ENCODE measurements at regions not wholly inside any gene's neighbourhood (a gene's known extent, or its start where the extent isn't known, plus 50 kb on each side); places are given as distances from the start of the nearest gene placed in this dataset.

- DNase-seq (ENCODE audit: low read depth) = no peak
These were observed 87.1 kb upstream of the POU3F2 start for GRCh38 chr6:98747273-98747672.

DNA sequence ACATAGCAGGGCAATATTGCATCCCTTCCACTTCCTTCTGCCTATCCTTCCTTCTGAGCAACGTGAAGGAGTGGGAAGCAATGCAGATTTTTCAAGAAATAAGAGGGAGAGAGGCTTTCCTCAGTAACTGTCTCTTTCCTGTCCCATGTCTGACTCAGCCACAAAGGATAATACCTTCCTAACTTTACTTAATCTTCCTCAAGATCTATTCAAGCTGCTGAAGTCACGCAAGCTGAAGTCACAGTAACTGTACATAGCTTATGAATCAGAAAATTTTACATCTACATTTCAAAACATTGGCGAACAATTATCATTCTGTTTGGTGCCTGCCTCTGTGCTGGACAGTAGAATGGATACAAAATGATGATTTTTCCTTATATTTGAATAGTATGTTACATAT is 86.4 kb upstream of the POU3F2 start:
- DNase-seq (ENCODE audit: low read depth) = no peak

DNA sequence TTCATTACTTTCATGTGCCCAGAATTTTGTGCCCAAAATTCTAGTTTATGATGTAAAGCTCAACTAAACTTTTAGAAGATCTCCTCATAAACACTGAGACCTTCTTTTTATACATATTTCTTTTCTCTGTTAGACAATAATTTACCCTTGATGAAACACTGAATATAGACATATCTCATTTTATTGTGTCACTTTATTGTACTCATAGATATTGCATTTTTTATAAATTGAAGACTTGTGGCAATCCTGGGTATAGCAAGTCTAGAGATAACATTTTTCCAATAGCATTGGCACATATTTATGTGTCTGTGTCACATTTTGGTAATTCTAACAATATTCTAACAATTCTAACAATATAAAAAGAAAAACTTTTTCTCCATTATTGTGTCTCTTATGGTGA is 74.9 kb upstream of the POU3F2 start:
- DNase-seq (ENCODE audit: low read depth) = no peak

- no peak for DNase-seq (ENCODE audit: low read depth)
These were observed 69.9 kb upstream of the POU3F2 start for GRCh38 chr6:98764373-98764911.

DNA sequence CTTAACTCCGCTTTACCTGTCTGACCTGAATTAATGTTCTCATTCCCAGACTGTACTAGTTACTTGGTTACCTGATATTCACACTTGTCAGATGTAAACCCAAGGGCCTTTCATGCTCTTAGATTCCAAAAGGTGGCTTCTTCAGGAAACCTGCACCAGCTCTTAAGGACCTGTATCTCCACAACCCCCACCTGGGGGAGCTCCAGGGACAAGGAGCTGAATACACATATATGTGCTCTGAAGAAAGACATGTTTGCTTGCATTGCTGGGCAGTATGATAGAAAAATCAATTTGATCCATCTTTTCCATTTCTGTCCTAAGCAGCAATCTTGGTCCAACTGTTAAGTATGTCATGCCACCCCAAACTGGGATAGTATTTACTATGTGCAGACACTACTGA is 64.8 kb upstream of the POU3F2 start:
- DNase-seq (ENCODE audit: low read depth) = no peak

DNA sequence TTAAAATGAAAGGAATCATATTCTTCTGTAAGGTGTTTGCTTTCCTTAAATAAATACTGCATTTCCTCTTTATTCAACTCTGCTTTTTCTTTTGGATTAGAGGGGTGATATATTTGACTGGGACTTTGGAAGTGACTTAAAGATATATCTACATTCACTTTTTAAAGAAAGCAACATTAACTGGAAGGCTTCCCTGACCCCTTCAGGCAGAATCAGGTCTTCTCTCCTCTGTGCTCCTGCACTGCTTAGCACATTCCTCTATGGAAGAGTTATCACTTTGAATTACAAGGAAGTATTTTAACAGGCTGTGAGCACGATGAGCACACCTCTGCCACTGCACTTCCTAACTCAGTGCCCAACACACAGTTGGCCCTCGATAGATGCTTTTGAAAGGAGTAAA is 59.2 kb upstream of the POU3F2 start:
- no peak for DNase-seq (ENCODE audit: low read depth)

DNA sequence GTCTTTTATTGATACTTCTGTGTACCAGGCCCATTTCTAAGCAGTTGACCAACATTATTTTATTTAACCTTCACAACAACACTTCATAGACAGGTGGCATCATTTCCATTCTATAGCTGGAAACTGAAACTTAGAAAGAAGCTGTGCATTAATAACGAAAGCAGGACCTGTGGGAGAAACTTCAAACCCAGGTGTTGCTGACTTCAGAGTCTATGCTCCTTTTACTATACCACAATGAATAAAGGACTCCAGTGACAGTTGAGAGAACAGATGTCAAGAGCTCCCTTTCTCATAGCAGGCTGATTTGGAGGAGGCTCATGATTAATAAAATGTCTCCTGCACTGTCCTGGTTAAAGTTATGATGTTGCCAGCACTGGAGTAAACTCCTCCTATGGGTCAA is 56.6 kb upstream of the POU3F2 start:
- DNase-seq (ENCODE audit: low read depth) = no peak

DNA sequence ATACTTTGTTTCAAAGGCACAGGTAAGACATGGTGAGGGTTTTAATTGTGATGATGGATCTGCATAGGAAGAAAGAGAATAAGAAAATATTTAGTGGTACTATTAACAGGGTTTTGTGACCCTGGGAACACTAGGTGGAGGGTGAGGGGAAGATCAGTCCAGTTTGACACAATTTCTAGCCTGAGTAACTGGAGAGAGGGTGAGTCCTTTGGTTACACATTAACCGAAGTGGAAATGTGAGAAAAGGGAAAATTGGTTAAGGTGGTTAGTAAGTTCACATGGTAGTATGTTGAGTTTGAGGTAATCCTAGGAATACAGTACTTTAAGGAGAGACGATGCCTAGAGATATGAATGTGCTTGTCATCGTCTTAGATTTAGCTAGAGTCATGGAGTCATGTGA is 54.8 kb upstream of the POU3F2 start:
- no peak for DNase-seq (ENCODE audit: low read depth)

DNA sequence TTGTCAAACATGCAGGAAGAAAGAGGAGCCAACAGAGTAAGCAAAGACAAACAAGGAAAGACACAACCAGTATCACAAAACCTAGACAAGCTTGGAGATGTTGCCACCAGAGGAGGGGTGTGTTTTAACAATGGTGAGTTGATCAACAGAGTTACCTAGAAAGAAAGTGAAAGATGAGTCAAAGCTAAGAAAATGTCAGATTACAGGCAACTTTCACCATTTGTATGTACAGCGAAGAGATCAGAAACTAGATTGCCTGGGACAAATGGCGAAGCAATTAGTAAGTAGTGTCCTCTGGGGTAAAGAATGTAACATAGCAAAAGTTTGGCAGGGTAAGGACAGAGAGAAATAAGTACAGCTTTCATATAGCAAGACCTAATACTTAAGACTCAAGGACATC is 51.6 kb upstream of the POU3F2 start:
- no peak for DNase-seq (ENCODE audit: low read depth)

DNA sequence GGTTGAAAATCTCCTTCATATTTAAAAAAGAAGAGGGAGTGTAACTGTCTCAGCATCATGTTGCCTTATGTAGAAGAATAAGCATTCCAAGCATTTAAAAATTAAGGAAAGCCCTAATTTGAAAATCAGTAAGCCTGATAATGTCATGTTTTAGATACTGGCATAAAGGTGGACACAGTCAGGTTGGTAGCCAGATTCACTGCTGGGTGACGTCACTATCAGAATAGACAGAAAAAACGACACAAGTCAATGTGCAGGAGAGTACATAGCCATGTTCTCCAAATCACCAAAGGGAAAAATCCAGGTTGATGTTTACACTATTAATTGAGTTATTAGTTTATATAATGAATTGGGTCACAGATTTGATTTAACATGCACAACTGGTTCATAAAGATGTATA is 50.8 kb upstream of the POU3F2 start:
- DNase-seq (ENCODE audit: low read depth) = no peak
